GM23248 (cell line): ENCODE measurements at regions not wholly inside any gene's neighbourhood (a gene's known extent, or its start where the extent isn't known, plus 50 kb on each side); places are given as distances from the start of the nearest gene placed in this dataset.
"Not testable (repeated sequence)": the region's sequence is repeated elsewhere in the genome, so short reads cannot be mapped to it uniquely, and the experiment has no call there.

ENCODE experiments used
- DNase-seq: peaks from one replicate; pipeline ENCODE4 v3.0.0-alpha.2; 2015
- H2AFZ ChIP-seq: fragments of 200-600 bp; sonication (generic); 2 replicates; pipeline ENCODE4 v1.6.1; 2016; ENCODE audit warnings: antibody characterized with exemption
- H3F3A ChIP-seq: fragments of 200-600 bp; sonication (generic); 2 replicates; pipeline ENCODE4 v1.6.1; 2016; ENCODE audit warnings: mild to moderate bottlenecking, antibody characterized with exemption, mixed run types; ENCODE audit not compliant: insufficient read depth
- H3K27ac ChIP-seq: fragments of 200-600 bp; sonication (generic); 2 replicates; pipeline ENCODE4 v1.5.1; 2016; ENCODE audit warnings: mild to moderate bottlenecking
- H3K27me3 ChIP-seq: fragments of 200-600 bp; sonication (generic); replicated peaks from 2 replicates; pipeline ENCODE4 v1.6.1; 2016; ENCODE audit warnings: mild to moderate bottlenecking; ENCODE audit not compliant: insufficient read depth
- H3K36me3 ChIP-seq: fragments of 200-600 bp; sonication (generic); 2 replicates; pipeline ENCODE4 v1.6.1; 2016; ENCODE audit warnings: low read depth, mild to moderate bottlenecking
- H3K4me1 ChIP-seq: fragments of 200-600 bp; sonication (generic); 2 replicates; pipeline ENCODE4 v1.6.1; 2016; ENCODE audit warnings: mild to moderate bottlenecking; ENCODE audit not compliant: insufficient read depth
- H3K4me2 ChIP-seq: fragments of 200-600 bp; sonication (generic); one replicate; pipeline ENCODE4 v1.6.1; 2016; ENCODE audit warnings: mild to moderate bottlenecking; ENCODE audit not compliant: unreplicated experiment
- H3K4me3 ChIP-seq: fragments of 200-600 bp; sonication (generic); 2 replicates; pipeline ENCODE4 v1.5.1; 2016; ENCODE audit warnings: mild to moderate bottlenecking
- H3K79me2 ChIP-seq: fragments of 200-600 bp; sonication (generic); 2 replicates; pipeline ENCODE4 v1.6.1; 2016; ENCODE audit warnings: mild to moderate bottlenecking; ENCODE audit not compliant: insufficient read depth
- H3K9ac ChIP-seq: fragments of 200-600 bp; sonication (generic); 2 replicates; pipeline ENCODE4 v1.6.1; 2016; ENCODE audit warnings: mild to moderate bottlenecking
- H3K9me2 ChIP-seq: fragments of 200-600 bp; sonication (generic); 2 replicates; pipeline ENCODE4 v1.6.1; 2016; ENCODE audit warnings: mixed run types, mild to moderate bottlenecking, moderate library complexity; ENCODE audit not compliant: insufficient read depth
- H3K9me3 ChIP-seq: fragments of 200-600 bp; sonication (generic); one replicate; pipeline ENCODE4 v1.6.1; 2017; ENCODE audit warnings: low read depth
- H4K20me1 ChIP-seq: fragments of 200-600 bp; sonication (generic); 2 replicates; pipeline ENCODE4 v1.6.0; 2016; ENCODE audit not compliant: insufficient read depth
- EZH2 ChIP-seq: fragments of 200-600 bp; sonication (generic); IDR thresholded peaks from 2 replicates; pipeline ENCODE4 v1.6.1; 2018; ENCODE audit warnings: antibody characterized with exemption, mild to moderate bottlenecking; ENCODE audit not compliant: insufficient read depth, poor library complexity, severe bottlenecking
- EZH2phosphoT487 ChIP-seq: fragments of 200-600 bp; sonication (generic); IDR thresholded peaks from 2 replicates; pipeline ENCODE4 v1.6.1; 2018; ENCODE audit warnings: antibody characterized with exemption, moderate library complexity, mild to moderate bottlenecking, low read depth; ENCODE audit not compliant: insufficient read depth
- WGBS, 2 experiments: methylation state at CpG; one replicate each; pipeline ENCODE4 v1.1.6; 2015 to 2017; ENCODE audit warnings: low lambda C conversion rate in 2 of 2, low coverage in 1 of 2; ENCODE audit errors: missing lambda C conversion rate in 2 of 2; 5-methylcytosine and 5-hydroxymethylcytosine counted together
- in situ Hi-C: fragments of 300-500 bp; cut with MboI; formaldehyde crosslinking; loops from 2 replicates; pipeline ENCODE4 v1.15.0; 2020

DNA sequence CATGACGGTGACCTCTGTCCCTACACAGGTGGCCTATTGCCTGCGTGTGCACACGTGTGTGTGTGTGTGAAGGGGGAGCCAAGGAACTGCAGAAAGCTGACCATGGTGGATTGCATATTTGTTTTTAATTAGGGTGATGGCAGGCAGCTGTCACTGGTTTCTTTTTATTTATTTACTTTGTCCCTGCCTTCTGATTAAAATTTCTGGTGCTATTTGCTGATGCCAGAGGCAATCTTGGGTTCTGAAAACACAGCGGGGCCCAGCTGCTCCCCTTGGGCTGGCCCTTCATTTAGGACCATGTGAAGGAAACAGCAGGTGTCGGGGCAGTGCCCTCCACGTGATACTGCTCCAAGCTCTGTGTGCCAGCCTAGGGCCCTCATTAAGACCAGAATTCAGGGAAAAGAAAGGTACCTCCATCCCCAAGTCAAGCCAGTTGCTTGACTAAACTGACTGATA lies 71.3 kb upstream of the PODXL start:
- Histone ChIP-seq H2AFZ (no peak overlapping the region; the same call in 1 of the 2 replicates), H3K9me2 (no peaks in the 10 kb centered on the region), H3K4me2 (no peak overlapping the region), H3K4me3 (no peak overlapping the region), H3K79me2 (no peaks in the 10 kb centered on the region), H3K36me3 (no peaks in the 10 kb centered on the region), H3F3A (peaks cover 20% of the 10 kb centered on the region), H3K4me1 (peaks cover 47% of the 10 kb centered on the region), H3K9ac (no peak overlapping the region), H3K9me3 (no peaks in the 10 kb centered on the region), H3K27ac (0 out of 2 replicates have a peak overlapping the region, but pooled peaks have one; percentile 56), H4K20me1 (no peaks in the 10 kb centered on the region), H3K27me3 (no peaks in the 10 kb centered on the region)
- TF ChIP-seq EZH2phosphoT487 (no peak), EZH2 (no peak)
- WGBS, 2 experiments, result 54 to 56% methylated on average over 6 of the region's 6 CpGs
- in situ Hi-C loops, result no loop called here
- DNase-seq, result no peak

DNA sequence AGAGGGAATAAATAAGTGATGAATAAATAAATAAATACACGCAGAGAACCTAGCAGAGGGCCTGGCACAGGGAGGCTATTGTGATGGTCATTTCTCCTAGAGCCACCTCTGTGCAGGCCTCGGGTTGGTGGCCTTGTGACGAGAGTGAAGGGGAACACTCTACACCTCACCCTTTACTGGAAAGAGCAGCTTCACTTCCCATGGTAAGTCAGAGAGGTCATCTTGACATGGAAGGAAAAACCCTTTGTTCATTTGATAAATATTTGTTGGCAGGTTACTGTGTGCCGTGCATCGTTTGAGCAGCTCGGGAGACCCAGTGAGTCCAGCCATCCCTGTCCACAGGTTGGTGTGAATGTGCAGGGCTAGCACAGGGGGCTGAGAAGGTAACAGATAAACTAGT lies 70.2 kb upstream of the PODXL start:
- Histone ChIP-seq H3K4me3 (no peak overlapping the region), H3K4me2 (peak overlapping the region; percentile 88), H2AFZ (no peak overlapping the region), H3K9ac (peak overlapping the region; percentile 66; the same call in 1 of the 2 replicates), H3K27ac (peak overlapping the region; percentile 84), H3K4me1 (peaks cover 46% of the 10 kb centered on the region), H3K9me3 (no peaks in the 10 kb centered on the region), H3K27me3 (no peaks in the 10 kb centered on the region), H3F3A (peaks cover 9% of the 10 kb centered on the region; the same call in 1 of the 2 replicates), H3K36me3 (no peaks in the 10 kb centered on the region), H4K20me1 (no peaks in the 10 kb centered on the region), H3K9me2 (no peaks in the 10 kb centered on the region), H3K79me2 (no peaks in the 10 kb centered on the region)
- TF ChIP-seq EZH2 (no peak), EZH2phosphoT487 (no peak)
- no peak for DNase-seq
- in situ Hi-C loops, result no loop called here
- 91 to 92% methylated on average over 6 of the region's 6 CpGs for WGBS, 2 experiments

DNA sequence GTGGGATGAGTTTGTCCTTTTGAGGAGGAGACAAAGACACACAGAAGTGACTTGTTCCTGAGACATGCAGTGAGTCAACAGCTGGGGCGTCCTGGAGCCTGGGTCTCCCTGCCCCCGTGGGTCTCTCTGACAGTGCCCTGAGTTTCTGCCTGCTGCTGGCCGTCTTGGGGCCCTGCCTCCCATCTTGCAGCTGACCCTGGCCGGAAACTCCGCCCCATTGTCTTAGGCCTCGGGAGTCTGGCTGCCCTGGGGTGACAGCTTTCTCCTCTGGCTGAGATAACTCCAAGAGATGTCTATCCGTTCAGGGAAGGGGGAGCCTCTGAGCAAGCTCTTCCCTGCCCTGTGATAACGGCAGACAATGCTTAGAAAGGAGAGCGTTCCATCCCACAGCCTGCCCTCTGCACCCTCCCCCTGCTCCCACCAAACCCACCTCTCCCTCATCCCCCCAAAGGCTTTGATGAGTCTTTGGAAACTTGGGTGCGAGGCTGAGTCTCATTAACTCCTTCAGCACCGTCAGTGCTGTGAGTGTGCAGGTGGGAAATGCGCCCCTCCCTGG lies 69.5 kb upstream of the PODXL start:
- in situ Hi-C loops, result no loop called here
- Histone ChIP-seq H3K27ac (peak overlapping the region; percentile 84), H3K4me1 (peaks cover 46% of the 10 kb centered on the region), H3K36me3 (no peaks in the 10 kb centered on the region), H2AFZ (peak overlapping the region; percentile 50), H3K9me3 (no peaks in the 10 kb centered on the region), H3K9me2 (no peaks in the 10 kb centered on the region), H3K79me2 (no peaks in the 10 kb centered on the region), H3K27me3 (no peaks in the 10 kb centered on the region), H3F3A (peaks cover 12% of the 10 kb centered on the region; the same call in 1 of the 2 replicates), H4K20me1 (no peaks in the 10 kb centered on the region), H3K4me2 (peak overlapping the region; percentile 88), H3K9ac (peak overlapping the region; percentile 66), H3K4me3 (peak overlapping the region; percentile 48)
- WGBS, 2 experiments, result 0 to 2% methylated on average over 9 to 10 of the region's 12 CpGs
- TF ChIP-seq EZH2, result no peak
- 0 out of 2 replicates have a peak, but pooled peaks have one; percentile 32 for TF ChIP-seq EZH2phosphoT487
- peak; percentile 98 for DNase-seq

DNA sequence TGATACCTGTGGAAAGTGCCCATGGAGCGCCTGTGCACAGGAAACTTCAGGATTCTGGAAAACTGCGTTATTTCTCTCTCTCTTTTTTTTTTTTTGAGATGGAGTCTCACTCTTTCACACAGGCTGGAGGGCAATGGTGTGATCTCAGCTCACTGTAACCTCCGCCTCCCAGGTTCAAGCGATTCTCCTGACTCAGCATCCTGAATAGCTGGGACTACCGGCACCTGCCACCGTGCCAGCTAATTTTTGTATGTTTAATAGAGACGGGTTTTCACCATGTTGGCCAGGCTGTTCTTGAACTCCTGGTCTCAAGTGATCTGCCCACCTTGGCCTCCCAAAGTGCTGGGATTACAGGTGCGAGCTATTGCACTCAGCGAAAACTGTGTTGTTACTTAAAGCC lies 68.9 kb upstream of the PODXL start:
- DNase-seq, H3K27me3 ChIP-seq, H3K9me2 ChIP-seq, H3K4me3 ChIP-seq, H3K36me3 ChIP-seq, H3K9me3 ChIP-seq, H4K20me1 ChIP-seq, H3K9ac ChIP-seq, in situ Hi-C loops, H3K79me2 ChIP-seq: not testable (repeated sequence)
- Histone ChIP-seq H2AFZ (0 out of 2 replicates have a peak overlapping the region, but pooled peaks have one; percentile 50), H3K4me1 (peaks cover 44% of the 10 kb centered on the region), H3K4me2 (peak overlapping the region; percentile 88), H3F3A (peaks cover 15% of the 10 kb centered on the region; the same call in 1 of the 2 replicates), H3K27ac (peak overlapping the region; percentile 84)
- WGBS, 2 experiments, result 65 to 69% methylated on average over 9 of the region's 9 CpGs
